Left colon (tissue), 2 donors: ENCODE measurements at regions not wholly inside any gene's neighbourhood (a gene's known extent, or its start where the extent isn't known, plus 50 kb on each side); places are given as distances from the start of the nearest gene placed in this dataset.
"Not testable (repeated sequence)": the region's sequence is repeated elsewhere in the genome, so short reads cannot be mapped to it uniquely, and the experiment has no call there.

ENCODE experiments used
- ATAC-seq: fragments of 200-7000 bp; cut with Tn5 transposase; one replicate; pipeline ENCODE4 v1.9.1; 2020; ENCODE audit warnings: mild to moderate bottlenecking, moderate library complexity
- DNase-seq, 2 donors: peaks; one replicate each; pipeline ENCODE4 v3.0.0-alpha.2; 2020
- intact Hi-C, 2 donors: fragments of 100-400 bp; cut with DNase I in 1 of 2; cut with micrococcal nuclease in 1 of 2; formaldehyde crosslinking; loops; one replicate each; pipeline versions ENCODE4 v1.11.2 to v1.14.0; 2022; cut with DNase I, micrococcal nuclease
- donor health status: DM: no; HTN: no; CAD: no.
- donor health status: DM: yes; HTN: yes; CAD: no.

GRCh38 chr15:32342772-32343199 lies 60.3 kb downstream of the GOLGA8K start:
- intact Hi-C loops, ATAC-seq: not testable (repeated sequence)
- peak in 1 of 2 donors; percentile 5 for DNase-seq

- intact Hi-C loops, DNase-seq, ATAC-seq: not testable (repeated sequence)
Observed at GRCh38 chr15:32342268-32342667, 60.8 kb downstream of the GOLGA8K start.

- intact Hi-C loops, DNase-seq, ATAC-seq: not testable (repeated sequence)
Observed at GRCh38 chr15:32341530-32341929, 61.6 kb downstream of the GOLGA8K start.

GRCh38 chr15:32336804-32337203 lies 66.3 kb downstream of the GOLGA8K start:
- DNase-seq, intact Hi-C loops, ATAC-seq: not testable (repeated sequence)

- DNase-seq, ATAC-seq, intact Hi-C loops: not testable (repeated sequence)
Observed at GRCh38 chr15:32323353-32323752, 79.7 kb downstream of the GOLGA8K start.

GRCh38 chr15:32319247-32319646 lies 83.8 kb downstream of the GOLGA8K start:
- ATAC-seq, DNase-seq, intact Hi-C loops: not testable (repeated sequence)

GRCh38 chr15:32316482-32316881 lies 86.6 kb downstream of the GOLGA8K start:
- ATAC-seq, DNase-seq, intact Hi-C loops: not testable (repeated sequence)

GRCh38 chr15:32315079-32315939 lies 87.8 kb downstream of the GOLGA8K start:
- intact Hi-C loops, DNase-seq, ATAC-seq: not testable (repeated sequence)

- intact Hi-C loops, DNase-seq, ATAC-seq: not testable (repeated sequence)
Observed at GRCh38 chr15:32313446-32314209, 89.5 kb downstream of the GOLGA8K start.

GRCh38 chr15:32312721-32313120 lies 90.4 kb downstream of the GOLGA8K start:
- DNase-seq, ATAC-seq, intact Hi-C loops: not testable (repeated sequence)

GRCh38 chr15:32307592-32307991 lies 95.5 kb downstream of the GOLGA8K start:
- ATAC-seq, DNase-seq, intact Hi-C loops: not testable (repeated sequence)

GRCh38 chr15:32276200-32276830 lies 126.8 kb downstream of the GOLGA8K start:
- DNase-seq, intact Hi-C loops: not testable (repeated sequence)
- ATAC-seq = peak; percentile 67

GRCh38 chr15:32253958-32254357 lies 149.1 kb downstream of the GOLGA8K start:
- ATAC-seq, intact Hi-C loops, DNase-seq: not testable (repeated sequence)

GRCh38 chr15:32249207-32249606 lies 153.9 kb downstream of the GOLGA8K start:
- DNase-seq, intact Hi-C loops, ATAC-seq: not testable (repeated sequence)

- intact Hi-C loops, DNase-seq, ATAC-seq: not testable (repeated sequence)
Observed at GRCh38 chr15:32243727-32244126, 159.4 kb downstream of the GOLGA8K start.

GRCh38 chr15:32242780-32243528 lies 160.1 kb downstream of the GOLGA8K start:
- intact Hi-C loops, ATAC-seq, DNase-seq: not testable (repeated sequence)

GRCh38 chr15:32227410-32228114 lies 175.5 kb downstream of the GOLGA8K start:
- intact Hi-C loops, ATAC-seq, DNase-seq: not testable (repeated sequence)
